ELF-1 (cell line): ENCODE measurements at regions not wholly inside any gene's neighbourhood (a gene's known extent, or its start where the extent isn't known, plus 50 kb on each side); places are given as distances from the start of the nearest gene placed in this dataset.
A peak's percentile ranks its signal among the peaks of the same experiment; 100 is the strongest.

Experiments
- DNase-seq: peaks from one replicate; pipeline ENCODE4 v3.0.0-alpha.2; 2016; ENCODE audit warnings: low read depth, low spot score

DNA sequence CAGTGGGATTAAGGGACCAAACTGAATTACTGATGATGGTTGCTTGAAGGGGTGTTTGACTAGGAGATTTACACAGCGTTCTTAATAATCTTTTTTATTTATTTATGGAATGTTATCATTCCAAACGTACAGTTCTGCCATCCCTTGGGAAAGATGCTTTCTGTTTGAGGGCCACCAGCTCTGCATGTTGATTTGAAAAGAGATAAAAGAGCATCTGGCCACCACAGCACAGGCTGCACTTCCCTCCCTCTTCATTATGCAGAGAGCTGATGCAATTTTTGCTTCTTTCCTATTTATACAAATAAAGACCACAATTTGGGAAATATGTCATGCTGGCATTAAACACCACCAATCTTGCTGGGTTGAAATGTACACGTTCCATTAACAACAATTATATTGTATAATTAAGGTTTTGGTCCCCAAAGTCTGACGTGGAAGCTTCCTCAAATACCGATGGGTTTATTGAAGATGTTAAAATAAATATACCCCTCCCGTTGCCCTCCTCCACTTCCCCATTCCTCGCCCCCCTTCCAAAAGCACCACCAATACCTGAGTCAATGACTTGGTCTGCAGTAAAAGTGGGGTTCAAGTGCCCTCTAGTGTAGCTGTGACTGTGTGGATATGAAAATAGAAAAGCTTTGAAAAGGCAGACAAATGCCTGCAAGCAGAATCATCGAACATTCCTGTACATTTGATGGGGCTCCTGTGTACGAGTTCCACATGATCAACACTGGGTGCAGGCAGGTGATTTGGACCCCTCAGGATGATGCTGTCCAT lies 211.9 kb downstream of the HRH4 start:
- DNase-seq = no peak

DNA sequence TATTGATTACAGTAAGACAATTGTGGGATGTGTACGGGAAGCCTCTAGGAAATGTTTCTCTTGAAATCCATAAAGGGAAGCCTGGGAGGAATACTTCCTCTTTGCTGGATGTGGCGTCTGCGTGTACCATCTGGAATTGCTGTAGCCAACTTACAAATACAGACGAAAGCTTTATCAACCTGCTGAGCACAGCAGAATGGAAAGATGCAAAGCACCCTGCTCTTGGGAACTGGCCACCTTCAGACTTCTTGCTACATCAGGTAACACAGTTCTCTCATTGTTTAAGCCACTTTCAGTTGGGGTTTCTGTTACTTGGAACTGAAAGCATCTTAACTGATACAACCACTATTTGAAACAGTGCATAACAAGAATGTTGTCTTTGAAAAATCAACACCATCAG lies 213.8 kb downstream of the HRH4 start:
- DNase-seq = no peak

DNA sequence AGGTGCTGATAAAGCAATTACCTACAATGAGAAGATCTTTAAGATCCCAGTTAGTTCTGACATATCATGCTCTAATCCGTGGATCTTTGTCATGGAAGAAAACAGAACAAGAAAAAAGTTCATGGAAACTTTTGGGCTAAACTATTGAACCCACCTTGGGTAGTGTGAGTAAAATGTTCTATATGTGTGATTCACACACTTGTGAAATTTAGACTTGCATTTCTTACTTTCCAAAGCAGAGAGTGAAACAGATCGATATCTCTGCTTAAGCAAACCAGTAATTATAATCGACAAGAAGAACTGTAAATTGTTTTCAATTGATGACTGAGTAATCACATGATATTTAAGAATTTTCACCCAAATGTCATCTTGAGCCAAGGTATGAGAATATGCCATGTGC lies 214.2 kb downstream of the HRH4 start:
- no peak for DNase-seq

DNA sequence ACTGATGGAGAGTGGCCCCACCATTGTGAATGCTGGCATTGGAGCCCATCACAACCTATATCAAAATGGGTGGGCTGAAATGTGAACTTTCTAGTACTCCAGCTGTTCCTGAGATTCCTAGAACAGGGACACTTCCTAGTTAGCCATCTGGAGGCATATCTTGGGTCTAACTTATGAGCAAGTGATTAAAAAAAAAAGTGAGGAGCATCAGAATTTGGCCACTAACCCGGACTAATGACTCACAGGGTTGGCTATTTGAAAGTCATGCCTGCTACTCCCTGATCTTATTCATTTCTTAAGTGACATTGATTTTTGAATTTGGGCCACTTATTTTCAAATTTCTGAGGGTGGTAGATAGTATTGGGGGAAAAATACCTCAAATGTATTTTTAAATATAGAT lies 216.6 kb downstream of the HRH4 start:
- DNase-seq = no peak

DNA sequence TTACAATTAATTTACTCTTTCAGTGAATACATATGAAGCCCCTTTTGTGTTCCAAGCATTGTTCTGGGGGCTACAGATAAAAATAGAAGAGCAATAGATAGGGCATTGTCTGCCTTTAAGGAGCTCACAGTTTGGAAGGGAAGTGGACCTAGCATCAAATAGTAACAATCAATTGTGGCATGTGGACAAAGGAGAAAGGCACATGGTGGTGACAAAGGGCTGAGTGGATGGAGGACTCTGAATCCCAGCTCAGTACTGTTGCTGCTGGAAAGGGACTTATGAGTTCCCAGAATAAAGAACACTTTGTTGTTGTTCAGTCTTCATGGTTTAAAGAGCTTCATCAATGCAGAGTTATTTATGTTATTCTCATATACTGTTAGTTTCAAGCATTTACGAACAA lies 217.7 kb downstream of the HRH4 start:
- DNase-seq = no peak

DNA sequence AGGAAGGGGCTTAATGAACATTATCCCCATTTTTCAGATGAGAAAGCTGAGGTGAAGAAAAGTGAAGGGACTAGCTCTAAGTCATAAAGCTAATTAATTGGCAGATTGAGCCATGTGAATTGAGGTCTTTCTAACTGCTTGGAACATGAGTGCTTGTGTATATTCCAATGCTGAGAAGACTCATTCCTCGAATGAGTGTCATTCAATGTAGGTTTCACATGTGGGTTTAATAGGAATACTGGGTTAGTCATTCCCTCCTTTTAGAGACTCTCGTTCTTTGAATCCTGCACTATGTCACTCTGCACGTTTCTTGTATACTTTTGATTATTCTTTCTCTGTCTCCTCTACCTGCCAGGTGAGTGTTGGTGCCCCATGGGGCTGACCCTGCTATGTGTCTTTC lies 218.2 kb downstream of the HRH4 start:
- DNase-seq = no peak

DNA sequence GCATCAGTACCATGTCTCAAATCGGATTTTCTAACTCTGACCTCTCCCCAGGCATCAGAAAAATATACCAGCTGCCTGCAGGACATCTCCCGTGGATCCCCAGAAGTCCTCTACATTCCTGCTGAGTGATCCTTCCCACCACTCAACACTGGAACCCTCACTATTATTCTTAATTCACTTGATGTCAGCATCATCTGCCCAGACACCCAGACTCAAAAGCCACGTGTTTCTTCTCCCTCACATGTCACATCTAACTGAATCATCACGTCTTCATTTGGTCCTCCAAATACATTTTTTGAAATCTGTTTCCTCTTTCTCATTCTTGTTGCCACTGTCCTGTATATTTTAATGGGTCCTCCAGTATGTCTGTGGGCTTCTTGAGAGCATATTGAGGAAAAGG lies 218.6 kb downstream of the HRH4 start:
- DNase-seq = no peak

DNA sequence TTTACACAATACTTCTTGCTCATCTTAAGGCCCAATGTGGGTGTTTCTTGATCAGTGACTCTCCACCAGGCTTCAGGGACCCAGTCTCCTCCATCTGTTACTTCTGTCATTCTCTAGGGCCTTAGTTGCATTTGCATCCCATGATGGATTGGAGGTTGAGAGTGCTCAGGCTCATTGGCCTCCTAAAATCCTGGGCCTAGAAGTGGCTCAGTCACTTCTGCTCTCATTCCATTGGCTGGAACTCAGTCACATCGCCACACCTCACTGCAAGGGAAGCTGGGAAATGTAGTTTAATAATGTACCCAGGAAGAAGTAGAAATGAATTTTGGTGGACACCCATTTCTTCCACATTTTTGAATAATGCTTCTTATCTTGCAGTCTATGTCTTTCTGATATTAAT lies 223.5 kb downstream of the HRH4 start:
- peak; percentile 34 for DNase-seq

DNA sequence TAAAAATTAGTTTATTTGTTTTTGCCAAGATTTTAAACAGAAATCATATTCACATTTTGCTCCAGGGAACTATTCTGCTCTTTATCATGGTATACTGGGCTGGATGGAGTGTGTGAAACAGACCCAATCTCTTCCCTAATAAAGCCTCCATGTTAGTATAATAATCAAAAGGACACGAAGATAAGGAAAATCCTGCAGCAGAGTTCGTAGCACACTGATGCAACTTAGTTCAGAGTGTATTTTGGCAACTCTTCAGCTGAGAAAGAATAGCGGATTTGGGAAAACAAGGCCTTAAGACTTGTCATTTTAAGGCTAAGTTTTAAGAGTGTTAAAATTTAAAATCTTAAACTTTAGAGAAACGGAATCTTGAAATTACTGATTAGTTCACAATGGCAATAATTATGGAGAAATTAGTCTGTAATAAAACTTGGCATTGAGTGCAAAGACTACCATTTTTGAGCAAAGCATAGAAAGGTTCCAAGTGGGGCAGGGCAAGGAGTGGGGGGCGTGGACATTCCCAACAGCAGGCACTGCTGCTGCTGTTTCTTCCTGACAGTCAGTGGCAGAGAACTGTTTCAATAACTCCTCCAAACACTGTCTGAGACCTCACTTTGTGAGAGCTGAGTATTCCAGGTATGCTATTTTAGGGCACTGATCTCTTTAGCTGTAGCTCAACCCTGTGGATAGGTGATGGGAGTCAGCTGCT lies 225.0 kb downstream of the HRH4 start:
- DNase-seq = no peak

DNA sequence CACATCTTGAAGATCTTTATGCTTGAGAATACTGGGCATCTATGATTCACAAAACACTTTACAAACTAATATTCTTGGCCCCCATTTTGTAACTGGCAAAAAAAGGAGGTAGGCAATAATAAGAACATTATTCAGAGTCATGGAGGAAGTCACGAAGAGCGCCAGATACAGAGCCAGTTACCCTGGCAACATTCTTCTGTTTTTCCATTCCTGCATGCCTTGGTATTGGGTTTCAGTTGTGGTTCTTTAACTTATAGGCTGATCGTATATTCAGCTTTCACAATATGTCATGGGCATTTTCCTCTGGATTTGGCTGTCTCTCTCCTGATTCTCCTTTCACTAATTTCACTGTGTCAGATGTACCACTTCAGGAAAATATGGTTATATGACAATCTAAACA lies 234.7 kb downstream of the HRH4 start:
- DNase-seq = no peak

DNA sequence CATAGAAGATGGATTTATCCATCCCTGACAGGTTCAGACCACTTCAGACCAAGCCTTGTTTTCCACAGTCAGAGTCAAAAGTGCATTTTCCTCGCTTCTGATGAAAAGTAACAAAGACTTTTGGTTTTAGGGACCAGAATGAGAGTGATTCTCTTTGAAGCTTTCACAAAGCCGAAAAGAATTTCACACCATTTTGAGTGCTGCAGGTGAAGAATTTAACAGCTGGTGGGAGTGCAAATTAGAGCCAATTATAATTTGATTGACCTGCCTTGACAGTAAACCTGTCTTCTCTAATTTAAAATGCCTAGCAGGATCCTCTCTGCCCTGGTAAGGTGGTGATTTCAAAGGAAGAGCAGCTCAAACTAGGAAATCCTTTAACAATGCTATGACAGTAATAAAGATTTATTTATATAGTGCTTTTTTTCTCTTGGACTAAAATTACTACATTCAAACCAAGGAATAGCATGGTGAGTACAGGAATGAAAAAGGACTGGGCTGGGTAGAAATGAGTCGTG lies 241.6 kb downstream of the HRH4 start:
- peak; percentile 10 for DNase-seq

DNA sequence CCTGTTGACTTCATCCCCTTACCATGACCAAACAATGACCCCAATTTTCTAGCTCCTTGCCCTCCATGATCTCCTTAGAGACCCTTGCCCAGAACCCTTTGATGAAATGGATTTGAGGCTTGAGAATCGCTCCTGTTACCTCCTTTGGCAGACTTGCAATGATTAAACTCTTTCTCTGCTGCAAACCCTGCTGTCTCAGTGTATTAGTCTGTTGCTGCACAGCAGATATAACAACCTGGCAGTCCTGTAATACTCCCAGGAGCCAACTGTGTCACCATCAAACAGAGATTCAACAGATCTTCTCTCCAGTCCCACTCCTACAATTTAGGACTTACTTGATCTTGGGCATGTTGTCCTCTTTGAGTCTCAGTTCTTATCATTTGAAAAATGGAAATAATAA lies 242.9 kb downstream of the HRH4 start:
- no peak for DNase-seq

DNA sequence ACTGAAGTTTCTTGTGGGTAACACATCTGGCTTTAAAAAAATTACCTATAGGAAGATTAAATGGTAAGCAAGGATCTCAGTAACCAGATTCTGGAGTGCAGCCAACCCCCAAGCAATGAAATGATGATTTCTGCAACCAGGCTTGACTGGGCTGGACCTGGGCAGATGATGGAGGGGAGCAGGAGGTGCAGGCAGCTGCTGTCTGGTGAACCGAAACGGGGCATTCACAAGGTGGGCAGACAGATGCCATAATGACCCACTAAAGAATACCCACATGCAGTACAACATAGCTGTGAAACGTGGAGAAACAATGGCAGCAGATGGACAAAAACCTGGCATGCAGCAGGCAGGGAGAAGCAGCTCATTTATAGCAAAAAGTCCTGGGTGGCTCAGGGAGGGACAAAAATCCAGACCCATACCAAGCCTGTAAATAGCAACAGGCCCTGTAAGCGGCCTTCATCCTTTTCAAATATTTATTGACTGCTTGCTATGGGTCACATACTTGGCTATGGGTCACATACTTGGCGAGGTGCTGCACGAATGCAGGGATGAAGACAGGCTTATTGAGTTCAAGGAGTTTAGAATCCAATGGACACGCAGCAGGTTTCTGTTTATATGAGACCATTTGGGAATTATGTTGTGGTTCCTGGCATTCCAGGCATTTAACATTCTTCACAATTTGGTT lies 244.7 kb downstream of the HRH4 start:
- DNase-seq = no peak

DNA sequence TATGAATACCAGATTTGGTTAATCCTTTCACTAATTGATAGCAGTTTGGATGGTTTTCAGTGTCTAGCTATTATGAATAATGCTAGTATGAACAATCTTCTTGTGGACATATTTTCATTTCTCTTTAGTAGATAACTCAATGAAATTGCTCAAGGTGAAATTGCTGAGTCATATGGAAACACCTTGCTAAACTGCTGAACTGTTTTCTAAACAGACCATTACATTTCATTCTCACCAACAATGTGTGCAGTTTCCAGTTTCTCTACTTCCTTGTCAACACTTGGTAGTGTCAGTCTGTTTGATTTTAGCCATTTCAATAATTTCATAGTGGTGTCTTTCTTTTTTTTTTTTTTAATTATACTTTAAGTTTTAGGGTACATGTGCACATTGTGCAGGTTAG lies 250.0 kb downstream of the HRH4 start:
- no peak for DNase-seq

DNA sequence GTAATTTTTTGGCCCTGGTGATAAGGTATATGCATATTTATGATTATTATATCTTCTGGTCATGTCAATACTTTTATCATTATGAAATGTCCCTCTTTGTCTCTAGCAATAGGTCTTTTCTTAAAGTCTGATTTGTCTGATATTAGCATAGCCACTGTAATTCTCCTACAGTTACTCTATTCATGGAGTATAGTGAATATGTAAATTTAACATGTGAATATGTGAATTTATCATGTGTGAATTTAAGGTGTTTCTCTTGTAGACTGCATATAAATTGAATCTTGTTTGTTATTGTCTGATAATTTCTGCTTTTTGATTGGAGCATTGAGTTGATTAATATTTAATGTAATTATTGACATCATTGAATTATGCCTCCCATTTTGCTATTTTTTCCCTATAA lies 259.4 kb downstream of the HRH4 start:
- DNase-seq = no peak

DNA sequence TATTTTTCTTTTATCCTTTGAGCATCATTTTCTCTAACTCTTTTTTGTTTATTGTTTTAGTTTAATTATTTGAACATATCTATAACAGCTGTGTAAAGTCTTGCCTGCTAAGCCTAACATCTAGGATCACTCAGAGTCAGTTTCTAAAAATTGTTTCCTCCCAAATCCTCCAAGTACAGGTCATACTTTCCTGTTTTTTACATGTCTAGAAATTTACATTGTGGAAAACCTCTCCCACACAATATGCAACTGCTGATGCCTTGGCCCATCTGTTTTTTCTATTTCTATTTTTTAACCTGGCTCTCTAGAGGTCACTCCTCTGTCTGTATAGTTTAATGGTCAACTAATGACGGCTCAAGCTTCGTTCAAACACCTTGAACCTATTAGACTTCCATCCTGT lies 261.0 kb downstream of the HRH4 start:
- DNase-seq = no peak

DNA sequence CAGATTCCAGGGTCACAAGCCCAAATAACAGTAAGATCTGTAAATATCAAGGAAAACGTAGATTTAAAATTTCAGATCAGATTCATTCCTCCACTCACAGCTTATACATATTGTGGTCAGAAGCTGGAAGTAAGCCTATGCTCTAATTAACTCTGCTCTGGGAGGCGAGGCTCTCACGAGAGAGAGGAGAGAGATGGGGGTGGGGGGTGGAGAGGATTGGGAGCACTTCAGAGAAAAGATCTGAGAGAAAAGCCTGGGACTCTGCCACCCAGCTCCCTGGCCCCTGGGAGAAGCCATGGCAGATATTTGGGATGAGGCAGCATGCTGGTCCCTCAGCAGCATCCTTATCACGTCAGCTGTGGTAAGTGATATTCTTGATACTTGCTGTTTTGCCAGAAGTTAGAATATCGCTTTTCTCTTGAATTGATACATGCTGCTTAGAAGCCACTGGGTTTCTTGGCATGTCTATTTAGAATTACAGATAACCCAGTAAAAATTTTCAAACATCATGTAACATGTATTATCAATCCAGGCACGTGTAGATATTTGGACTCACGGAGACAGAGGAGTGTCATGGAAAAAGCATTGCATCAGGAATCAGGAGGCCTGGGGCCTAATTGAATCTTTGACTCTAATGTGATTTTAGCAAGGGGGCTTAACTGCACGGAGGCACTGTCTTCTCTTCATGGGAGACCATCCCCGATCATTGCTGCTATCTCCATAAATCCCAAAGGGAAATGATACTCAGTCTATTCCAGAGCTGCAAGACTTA lies 265.4 kb downstream of the HRH4 start:
- DNase-seq = no peak

DNA sequence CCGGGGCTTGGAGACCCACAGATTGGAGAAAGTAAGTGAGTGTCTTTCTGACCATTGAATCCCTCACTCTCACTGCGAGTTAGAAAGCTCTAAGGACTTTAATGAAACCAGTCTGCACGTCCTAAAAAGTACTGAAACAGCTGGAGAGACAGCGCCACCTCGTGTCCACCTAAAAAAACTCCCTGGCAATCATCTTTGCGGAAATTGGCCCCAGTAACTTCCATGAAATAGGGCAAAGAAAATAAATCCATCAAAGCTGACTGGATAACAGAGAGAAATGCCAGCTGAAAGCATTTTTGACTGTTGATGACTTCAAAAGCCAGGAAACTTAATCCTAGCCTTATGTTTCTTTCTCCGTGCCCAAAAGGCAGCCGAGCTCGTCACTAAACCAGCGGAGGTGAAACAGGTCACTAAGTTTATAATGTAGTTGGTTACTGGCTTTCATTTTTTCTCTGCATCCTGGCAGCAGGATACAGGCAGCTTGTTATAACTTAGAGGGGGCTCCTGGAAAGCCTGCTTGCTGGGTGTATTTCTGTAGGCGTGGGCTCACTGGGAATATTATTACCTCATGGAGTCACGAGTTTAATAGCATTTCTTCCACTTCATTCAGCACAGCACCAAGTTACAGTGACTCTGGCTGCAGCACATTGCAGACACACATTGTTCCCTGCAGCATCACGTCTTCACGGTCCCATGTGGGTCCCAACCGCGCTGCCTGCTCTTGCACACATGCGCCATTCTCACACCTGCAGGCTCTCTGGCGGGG lies 266.5 kb downstream of the HRH4 start:
- peak; percentile 75 for DNase-seq

DNA sequence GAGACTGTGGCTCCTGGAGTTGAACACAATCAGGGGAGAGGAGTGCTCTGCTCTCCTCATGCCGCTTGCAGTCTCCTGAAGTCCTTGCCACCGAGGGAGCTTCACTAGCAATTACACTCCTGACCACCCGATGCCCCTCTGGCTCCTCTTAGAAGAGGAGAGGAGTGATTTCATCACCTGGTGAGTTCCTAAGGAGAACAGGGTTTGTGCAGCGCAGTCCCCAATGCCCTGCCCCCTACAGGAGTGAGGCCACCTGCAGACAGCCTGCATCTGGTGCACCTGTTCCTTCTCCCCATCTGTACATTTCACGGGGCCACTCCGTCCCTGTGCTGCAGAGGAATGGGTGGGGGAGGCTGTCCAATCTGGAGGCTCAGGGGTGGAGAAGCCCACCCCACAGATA lies 267.2 kb downstream of the HRH4 start:
- DNase-seq = peak; percentile 11

DNA sequence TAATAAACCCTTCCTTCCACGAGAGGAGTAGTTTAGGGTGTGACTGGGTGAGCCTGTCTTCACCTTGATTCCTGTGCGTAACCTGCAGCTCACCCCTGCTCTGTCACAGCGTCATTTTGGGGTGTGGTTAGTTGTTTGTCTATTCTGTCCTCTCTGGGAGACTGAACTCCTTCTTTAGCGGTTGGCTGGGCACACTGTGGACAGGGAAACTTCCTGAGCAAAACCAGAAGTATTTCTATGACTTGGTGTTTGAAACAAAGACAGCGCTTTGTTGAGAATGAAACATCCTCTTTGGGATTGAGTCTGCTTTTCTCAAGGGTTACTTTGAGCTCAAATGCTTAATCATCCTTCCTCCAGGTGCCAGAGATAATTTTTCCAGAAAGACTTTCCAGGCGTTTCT lies 270.7 kb downstream of the HRH4 start:
- no peak for DNase-seq

DNA sequence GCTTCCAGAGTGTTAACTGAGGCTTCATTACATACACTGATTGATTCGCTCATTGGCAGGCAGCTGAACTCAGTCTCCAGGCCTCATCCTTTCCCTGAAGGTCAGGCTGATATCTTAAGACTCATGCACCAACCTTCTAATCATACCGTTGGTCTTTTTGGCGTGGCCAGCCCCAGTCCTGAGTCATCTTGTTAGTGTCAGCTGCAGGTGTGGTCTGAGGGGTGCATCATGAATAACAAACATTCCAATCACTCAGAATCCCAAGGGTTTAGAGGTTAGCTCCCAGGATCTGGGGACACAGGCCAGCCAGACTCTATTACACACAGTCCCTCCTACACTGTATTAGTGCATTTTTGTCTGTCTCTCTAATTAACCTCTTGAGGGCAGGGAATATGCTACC lies 271.5 kb downstream of the HRH4 start:
- no peak for DNase-seq
